ENCODE measurements at regions not wholly inside any gene's neighbourhood (a gene's known extent, or its start where the extent isn't known, plus 50 kb on each side); places are given as distances from the start of the nearest gene placed in this dataset.
"Not testable (repeated sequence)": the region's sequence is repeated elsewhere in the genome, so short reads cannot be mapped to it uniquely, and the experiment has no call there.

GRCh38 chr2:116891191-116891590 lies 923.3 kb upstream of the DDX18 start:
- Histone ChIP-seq H3K27ac (no peak overlapping the region), H3K4me3 (no peak overlapping the region)

- H3K4me3 ChIP-seq: no peak overlapping the region
- no peak overlapping the region for H3K27ac ChIP-seq
Measured at GRCh38 chr2:116911540-116911939, 903.0 kb upstream of the DDX18 start.

- no peak overlapping the region for H3K27ac ChIP-seq
- H3K4me3 ChIP-seq: no peak overlapping the region
Measured at GRCh38 chr2:116915673-116916072, 898.8 kb upstream of the DDX18 start.

DNA sequence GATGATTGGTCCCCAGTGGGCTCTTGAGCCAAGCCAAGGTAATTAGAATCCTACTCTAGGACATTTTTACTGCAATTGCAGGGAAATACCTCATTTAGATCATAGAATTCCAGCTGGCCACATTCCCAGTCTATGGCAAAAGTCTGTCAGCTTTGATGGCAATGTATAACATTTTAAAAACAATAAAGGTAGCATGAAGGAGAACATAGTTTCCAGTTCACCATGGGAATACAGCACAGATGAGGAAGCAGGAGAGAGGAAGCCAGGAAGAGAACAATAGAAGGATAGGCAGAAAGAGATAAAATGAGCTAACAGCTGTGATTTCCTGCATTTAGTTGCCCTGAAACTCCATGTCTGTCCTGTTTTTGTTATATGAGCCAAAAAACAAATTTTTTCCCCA lies 897.3 kb upstream of the DDX18 start:
- Histone ChIP-seq H3K27ac (no peak overlapping the region), H3K4me3 (no peak overlapping the region)

GRCh38 chr2:116918574-116918973 lies 895.9 kb upstream of the DDX18 start:
- Histone ChIP-seq H3K27ac (no peak overlapping the region), H3K4me3 (no peak overlapping the region)

DNA sequence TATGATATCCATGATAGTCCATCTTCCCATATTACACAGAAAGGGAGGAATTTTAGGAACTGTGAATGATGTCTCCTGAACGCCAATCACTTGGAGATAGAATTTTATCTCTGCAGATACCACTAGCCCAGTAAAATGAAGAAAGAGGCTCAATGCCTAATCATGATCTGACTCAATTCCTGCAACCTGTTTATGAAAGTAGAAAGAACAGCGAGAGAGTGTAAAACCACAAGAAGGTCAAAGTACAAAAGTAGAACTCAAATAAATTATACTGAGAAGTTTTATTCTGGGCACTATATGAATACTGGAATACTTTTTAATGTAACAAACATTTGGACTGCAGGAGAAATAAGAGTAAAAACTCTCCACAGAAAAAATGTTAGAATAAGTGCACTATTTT lies 892.1 kb upstream of the DDX18 start:
- Histone ChIP-seq H3K27ac (no peak overlapping the region), H3K4me3 (no peak overlapping the region)

DNA sequence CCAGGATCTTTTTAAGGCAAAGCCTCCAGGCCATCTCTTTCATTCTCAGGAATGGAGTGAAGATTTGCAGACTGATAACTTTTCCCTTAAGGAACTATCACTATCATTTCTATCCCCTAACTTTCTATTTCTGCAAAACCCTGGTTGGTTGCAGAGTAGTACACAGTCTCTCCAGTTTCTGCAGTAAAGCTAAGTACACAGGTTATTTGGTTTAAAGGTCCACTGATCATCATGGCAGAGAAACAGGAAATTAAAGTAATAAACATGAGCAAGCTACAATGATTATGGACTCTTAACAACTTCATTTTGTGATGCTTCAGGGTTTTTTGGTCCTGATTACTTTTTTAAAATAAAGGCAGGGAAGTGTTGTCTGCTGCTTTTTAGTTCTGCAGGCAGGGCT lies 890.0 kb upstream of the DDX18 start:
- Histone ChIP-seq H3K27ac (no peak overlapping the region), H3K4me3 (no peak overlapping the region)

GRCh38 chr2:116935097-116935814 lies 879.2 kb upstream of the DDX18 start:
- H3K4me3 ChIP-seq: no peak overlapping the region
- H3K27ac ChIP-seq: no peak overlapping the region

DNA sequence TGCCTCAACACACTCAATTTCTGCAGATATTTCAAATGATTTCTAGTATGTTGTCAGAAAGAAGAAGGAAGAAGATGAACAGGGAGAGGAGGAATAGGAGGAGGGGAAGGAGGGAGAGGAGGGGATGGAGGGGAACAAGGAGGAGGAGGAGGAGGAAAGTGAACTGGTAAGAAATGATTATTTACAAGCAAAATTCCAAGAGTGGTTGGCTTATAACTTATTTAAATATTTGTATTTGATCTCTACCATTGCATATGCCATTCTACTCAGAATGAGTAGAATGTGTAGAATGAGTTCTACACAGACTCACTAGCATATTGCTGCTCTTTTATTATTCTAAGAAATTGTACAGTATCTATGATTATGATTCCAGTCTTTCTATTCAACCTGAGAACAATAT lies 866.2 kb upstream of the DDX18 start:
- H3K27ac ChIP-seq: no peak overlapping the region
- H3K4me3 ChIP-seq: no peak overlapping the region

- Histone ChIP-seq H3K4me3 (no peak overlapping the region), H3K27ac (no peak overlapping the region)
Measured at GRCh38 chr2:116949249-116949648, 865.2 kb upstream of the DDX18 start.

DNA sequence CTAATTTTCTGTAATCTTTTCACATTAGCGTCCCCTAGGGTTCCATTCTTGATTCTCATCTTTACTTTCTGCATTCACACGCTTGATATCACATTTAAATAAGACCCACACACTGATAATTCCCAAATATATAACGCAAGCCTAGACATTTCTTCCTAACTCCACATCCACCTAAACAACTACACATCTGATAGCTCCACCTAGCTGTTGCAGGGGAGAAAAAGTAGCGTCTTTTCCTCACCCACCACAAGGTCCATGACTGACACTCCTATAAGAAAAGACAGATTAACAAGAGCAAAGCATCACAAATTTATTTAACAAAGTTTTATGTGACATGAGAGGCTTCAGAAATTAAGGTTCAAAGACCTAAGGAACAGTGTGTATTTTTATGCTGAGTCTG lies 862.2 kb upstream of the DDX18 start:
- no peak overlapping the region for H3K4me3 ChIP-seq
- H3K27ac ChIP-seq: no peak overlapping the region

GRCh38 chr2:116955646-116956045 lies 858.8 kb upstream of the DDX18 start:
- no peak overlapping the region for H3K4me3 ChIP-seq
- H3K27ac ChIP-seq: no peak overlapping the region

GRCh38 chr2:116975608-116976007 lies 838.9 kb upstream of the DDX18 start:
- H3K27ac ChIP-seq: no peak overlapping the region
- H3K4me3 ChIP-seq: no peak overlapping the region

- Histone ChIP-seq H3K4me3 (no peak overlapping the region), H3K27ac (no peak overlapping the region)
Measured at GRCh38 chr2:116979916-116980764, 834.4 kb upstream of the DDX18 start.

- H3K27ac ChIP-seq: no peak overlapping the region
- no peak overlapping the region for H3K4me3 ChIP-seq
Measured at GRCh38 chr2:116987447-116987846, 827.0 kb upstream of the DDX18 start.

- Histone ChIP-seq H3K4me3 (no peak overlapping the region), H3K27ac (no peak overlapping the region)
Measured at GRCh38 chr2:116988303-116988702, 826.2 kb upstream of the DDX18 start.

DNA sequence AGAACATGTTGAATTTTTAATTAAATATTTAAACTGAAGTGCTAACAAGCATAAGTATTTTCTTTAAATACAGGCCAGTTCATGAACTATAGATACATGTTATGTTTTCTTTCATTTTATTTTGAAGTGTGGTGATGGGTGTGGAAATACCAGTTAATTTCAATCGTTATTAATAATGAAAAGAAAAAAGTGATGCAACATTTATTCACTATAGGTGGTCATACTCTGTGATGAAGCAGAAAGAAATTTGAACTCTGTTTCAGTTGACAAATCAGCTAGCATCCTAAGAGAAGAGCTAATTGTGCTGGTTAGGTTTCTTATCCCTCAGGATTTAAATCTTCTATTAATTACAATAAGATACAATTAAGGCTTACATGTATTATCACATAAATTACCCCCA lies 795.1 kb upstream of the DDX18 start:
- no peak overlapping the region for H3K27ac ChIP-seq
- H3K4me3 ChIP-seq: no peak overlapping the region

DNA sequence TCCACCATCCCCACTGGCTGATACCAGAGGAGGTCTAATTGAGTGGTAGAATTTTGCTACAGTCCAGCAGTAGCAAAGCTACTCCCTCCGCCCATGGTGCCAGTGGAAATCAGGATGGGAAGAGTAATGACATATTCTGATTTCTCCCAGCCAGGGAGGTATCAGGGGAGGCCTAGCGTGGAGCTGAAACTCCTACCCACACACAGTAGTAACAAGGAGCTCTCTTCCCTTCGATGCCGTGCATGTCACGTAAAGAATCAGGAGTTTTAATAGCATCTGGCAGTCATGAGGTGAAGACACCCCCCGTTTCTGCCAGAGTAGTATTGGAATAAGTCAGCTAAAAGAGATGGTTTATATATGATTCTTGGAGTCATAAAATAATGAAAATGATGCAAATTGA lies 786.8 kb upstream of the DDX18 start:
- Histone ChIP-seq H3K27ac (no peak overlapping the region), H3K4me3 (no peak overlapping the region)

DNA sequence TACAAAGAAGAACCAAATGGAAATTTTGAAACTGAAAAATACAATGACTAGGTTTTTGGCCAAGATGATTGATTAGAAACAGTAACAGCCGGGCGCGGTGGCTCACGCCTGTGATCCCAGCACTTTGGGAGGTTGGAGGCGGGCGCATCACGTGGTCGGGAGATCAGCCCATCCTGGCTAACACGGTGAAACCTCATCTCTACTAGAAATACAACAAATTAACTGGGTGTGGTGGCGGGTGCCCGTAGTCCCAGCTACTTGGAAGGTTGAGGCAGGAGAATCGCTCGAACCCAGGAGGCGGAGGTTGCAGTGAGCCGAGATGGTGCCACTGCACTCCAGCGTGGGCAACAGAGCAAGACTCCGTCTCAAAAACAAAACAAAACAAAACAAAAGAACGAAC lies 785.8 kb upstream of the DDX18 start:
- H3K27ac ChIP-seq: not testable (repeated sequence)

GRCh38 chr2:117055499-117056375 lies 758.8 kb upstream of the DDX18 start:
- H3K27ac ChIP-seq: no peak overlapping the region
- H3K4me3 ChIP-seq: no peak overlapping the region

More for the DNA sequence above, 785.8 kb upstream of the DDX18 start:
- H3K4me3 ChIP-seq: not testable (repeated sequence)

Measured in skin epidermis (tissue), 12 donors.